BJ (cell line): ENCODE measurements at regions not wholly inside any gene's neighbourhood (a gene's known extent, or its start where the extent isn't known, plus 50 kb on each side); places are given as distances from the start of the nearest gene placed in this dataset.

Source experiments
- CTCF ChIA-PET: fragments of 350-600 bp; formaldehyde crosslinking; extraction: SDS; loops from one replicate; lab custom pipeline; 2021; ENCODE audit warnings: antibody characterized with exemption, inconsistent platforms; lab: Yijun Ruan, JAX
- POLR2A ChIA-PET: fragments of 300-600 bp; sonication (Branson Sonifier 250); formaldehyde crosslinking; extraction: SDS; loops from one replicate; lab custom pipeline; 2021; ENCODE audit warnings: antibody characterized with exemption; lab: Charles Lee
- DNase-seq: peaks from one replicate; pipeline ENCODE4 v3.0.0-alpha.2; 2011; ENCODE audit warnings: low read depth
- H3K27me3 ChIP-seq: 2 replicates; pipeline ENCODE4 v1.6.0; 2011; ENCODE audit warnings: low read length; ENCODE audit not compliant: control insufficient read depth, insufficient read depth
- H3K36me3 ChIP-seq: 2 replicates; pipeline ENCODE4 v1.5.1; 2011; ENCODE audit warnings: low read length; ENCODE audit not compliant: control insufficient read depth, insufficient read depth
- H3K4me3 ChIP-seq: 2 replicates; pipeline ENCODE4 v1.5.1; 2011; ENCODE audit warnings: low read depth, mild to moderate bottlenecking, control low read depth, low read length
- TF ChIP-seq, protein P1 (sequence below): IDR thresholded peaks from 2 replicates; pipeline ENCODE4 v1.5.1; 2011; ENCODE audit warnings: low read depth, mild to moderate bottlenecking, control low read depth, inconsistent platforms, low read length, moderate library complexity; ENCODE audit not compliant: insufficient read depth

DNA sequence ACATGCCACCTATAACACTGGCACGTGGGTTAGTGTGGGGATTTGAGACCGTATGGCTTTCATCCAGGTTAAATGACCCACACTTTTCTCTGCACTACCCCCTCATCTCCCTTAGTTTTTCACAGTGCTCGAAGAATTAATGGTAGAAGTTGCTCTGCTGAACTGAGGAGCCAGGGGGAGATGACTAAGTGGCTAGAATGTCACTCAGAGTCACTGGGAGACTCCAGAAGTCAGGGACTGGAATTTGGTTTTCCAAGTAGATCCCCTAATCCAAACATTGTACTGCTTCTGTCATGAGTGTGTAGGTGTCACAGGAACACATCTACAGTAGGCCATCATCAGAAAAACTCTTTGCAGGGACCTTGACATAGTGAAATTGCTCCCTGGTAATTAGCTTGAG, 181.0 kb upstream of the RASGRP1 start:
- TF ChIP-seq, protein P1, sequence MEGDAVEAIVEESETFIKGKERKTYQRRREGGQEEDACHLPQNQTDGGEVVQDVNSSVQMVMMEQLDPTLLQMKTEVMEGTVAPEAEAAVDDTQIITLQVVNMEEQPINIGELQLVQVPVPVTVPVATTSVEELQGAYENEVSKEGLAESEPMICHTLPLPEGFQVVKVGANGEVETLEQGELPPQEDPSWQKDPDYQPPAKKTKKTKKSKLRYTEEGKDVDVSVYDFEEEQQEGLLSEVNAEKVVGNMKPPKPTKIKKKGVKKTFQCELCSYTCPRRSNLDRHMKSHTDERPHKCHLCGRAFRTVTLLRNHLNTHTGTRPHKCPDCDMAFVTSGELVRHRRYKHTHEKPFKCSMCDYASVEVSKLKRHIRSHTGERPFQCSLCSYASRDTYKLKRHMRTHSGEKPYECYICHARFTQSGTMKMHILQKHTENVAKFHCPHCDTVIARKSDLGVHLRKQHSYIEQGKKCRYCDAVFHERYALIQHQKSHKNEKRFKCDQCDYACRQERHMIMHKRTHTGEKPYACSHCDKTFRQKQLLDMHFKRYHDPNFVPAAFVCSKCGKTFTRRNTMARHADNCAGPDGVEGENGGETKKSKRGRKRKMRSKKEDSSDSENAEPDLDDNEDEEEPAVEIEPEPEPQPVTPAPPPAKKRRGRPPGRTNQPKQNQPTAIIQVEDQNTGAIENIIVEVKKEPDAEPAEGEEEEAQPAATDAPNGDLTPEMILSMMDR, result no peak
- ChIA-PET POLR2A (interaction anchor here (1.2 kb wide), 1 partner anchor 12 kb away, joined by 7 read pairs; no protein-coding TSS in a partner anchor), CTCF (interaction anchor here (0.7 to 1.0 kb wide), 2 partner anchors 18 to 46 kb away, joined by 3 read pairs; no protein-coding TSS in a partner anchor)
- Histone ChIP-seq H3K4me3 (no peak overlapping the region), H3K36me3 (no peaks in the 10 kb centered on the region), H3K27me3 (no peaks in the 10 kb centered on the region)
- no peak for DNase-seq

DNA sequence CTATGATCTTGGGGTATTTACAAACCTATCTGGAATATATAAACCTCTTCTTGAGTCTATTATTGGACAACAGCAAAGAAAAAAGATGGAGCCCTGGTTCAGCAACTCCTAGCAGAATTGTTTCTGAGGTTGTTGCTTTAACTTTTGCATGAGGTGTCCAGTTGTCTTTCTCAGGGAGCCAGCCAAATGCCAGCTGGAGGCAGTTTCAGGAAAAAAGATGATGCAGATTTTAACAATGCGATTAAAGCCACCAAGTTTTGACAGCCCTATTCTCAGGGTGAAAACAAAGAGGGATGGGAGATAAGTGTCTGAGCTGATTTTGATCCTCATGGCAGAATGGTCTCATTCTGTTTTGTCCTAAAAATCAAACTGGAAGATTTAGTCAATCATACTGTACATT, 181.6 kb upstream of the RASGRP1 start:
- ChIA-PET POLR2A (interaction anchor here (0.6 kb wide), 2 partner anchors 383 to 389 kb away, joined by 3 to 8 read pairs; no protein-coding TSS in a partner anchor), CTCF (interaction anchor here (0.7 kb wide), 1 partner anchor 19 kb away, joined by 3 read pairs; no protein-coding TSS in a partner anchor)
- no peak overlapping the region for H3K4me3 ChIP-seq
- no peaks in the 10 kb centered on the region for H3K36me3 ChIP-seq
- H3K27me3 ChIP-seq, result no peaks in the 10 kb centered on the region
- TF ChIP-seq, protein P1, result no peak
- no peak for DNase-seq

DNA sequence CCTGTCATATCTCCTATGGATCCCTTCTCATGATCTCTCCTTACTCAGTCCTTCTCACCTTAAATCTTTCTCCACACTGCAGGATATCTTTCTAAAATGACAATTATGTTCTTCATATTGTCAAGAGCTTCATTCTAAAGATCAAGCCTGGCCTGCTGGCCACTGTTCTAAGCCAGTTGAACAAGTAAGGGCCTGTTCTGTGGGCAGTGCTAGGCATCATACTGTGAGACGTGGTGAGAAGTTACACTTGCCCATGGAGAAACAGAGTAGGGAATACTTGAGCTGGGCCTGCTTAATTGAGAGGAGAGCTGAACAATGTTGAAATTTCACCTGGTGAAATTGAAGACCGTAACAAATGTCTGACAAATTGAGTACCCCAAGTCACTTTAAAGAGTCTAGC, 184.1 kb upstream of the RASGRP1 start:
- H3K4me3 ChIP-seq, result no peak overlapping the region
- ChIA-PET POLR2A (no interaction called here), CTCF (interaction anchor here (1.3 to 1.6 kb wide), 2 partner anchors 10 to 13 kb away, joined by 3 to 5 read pairs; no protein-coding TSS in a partner anchor)
- TF ChIP-seq, protein P1, result no peak
- DNase-seq, result no peak
- H3K36me3 ChIP-seq, result no peaks in the 10 kb centered on the region
- no peaks in the 10 kb centered on the region for H3K27me3 ChIP-seq

DNA sequence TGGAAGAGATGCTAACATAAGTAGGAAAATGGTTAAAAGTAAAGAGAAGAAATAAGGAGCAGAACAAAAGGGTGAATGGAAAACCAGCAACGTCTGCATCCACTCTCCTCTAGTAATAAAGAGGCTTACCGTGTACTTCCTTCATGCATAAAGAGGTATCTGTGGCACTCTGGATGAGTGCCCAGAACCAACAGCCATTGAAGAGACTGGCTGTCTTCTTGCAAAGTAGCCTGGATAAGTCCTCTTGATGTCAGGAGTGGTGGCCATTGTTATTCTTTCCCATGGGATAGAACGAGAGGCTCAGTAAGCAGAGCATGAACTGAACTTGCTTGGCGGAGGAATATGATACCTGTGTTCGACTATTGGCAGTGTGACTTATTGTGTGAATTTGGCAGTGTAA, 186.2 kb upstream of the RASGRP1 start:
- no peak for DNase-seq
- no peaks in the 10 kb centered on the region for H3K36me3 ChIP-seq
- H3K4me3 ChIP-seq, result no peak overlapping the region
- TF ChIP-seq, protein P1, result no peak
- no peaks in the 10 kb centered on the region; the same call in 1 of the 2 replicates for H3K27me3 ChIP-seq
- CTCF ChIA-PET, result no interaction called here
- POLR2A ChIA-PET, result no interaction called here

DNA sequence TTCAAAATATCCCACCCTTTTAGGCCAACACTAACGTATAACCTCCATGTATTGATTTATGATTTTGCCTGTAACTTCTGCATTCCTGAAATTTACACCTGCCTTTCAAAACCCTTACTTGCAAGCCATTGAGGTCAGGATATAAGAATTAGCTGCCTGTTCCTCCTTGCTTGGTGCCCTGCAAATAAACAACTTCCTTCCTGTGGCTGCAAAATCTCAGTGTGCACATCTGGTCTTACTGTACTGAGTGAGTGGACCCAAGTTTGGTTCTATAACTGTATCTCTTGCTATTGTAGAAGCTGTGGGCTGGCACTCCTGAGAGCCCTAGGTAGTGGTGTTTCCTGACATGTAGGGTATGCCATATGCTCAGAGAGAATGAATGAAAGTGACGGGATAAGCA, 191.1 kb upstream of the RASGRP1 start:
- Histone ChIP-seq H3K36me3 (no peaks in the 10 kb centered on the region), H3K4me3 (no peak overlapping the region), H3K27me3 (peaks cover 1% of the 10 kb centered on the region; the same call in 1 of the 2 replicates)
- ChIA-PET POLR2A (no interaction called here), CTCF (no interaction called here)
- TF ChIP-seq, protein P1, result no peak
- DNase-seq, result no peak
